Stromal cell of bone marrow (primary cell): ENCODE measurements at regions not wholly inside any gene's neighbourhood (a gene's known extent, or its start where the extent isn't known, plus 50 kb on each side); places are given as distances from the start of the nearest gene placed in this dataset.

Experiments
- DNase-seq: peaks from one replicate; pipeline ENCODE4 v3.0.0-alpha.2; 2012; ENCODE audit warnings: low read depth

- no peak for DNase-seq
Measured at GRCh38 chr15:38647683-38648082, 83.1 kb upstream of the RASGRP1 start.

GRCh38 chr15:38648121-38648843 is 83.7 kb upstream of the RASGRP1 start:
- no peak for DNase-seq

- DNase-seq = no peak
Measured at GRCh38 chr15:38650384-38650783, 85.8 kb upstream of the RASGRP1 start.

- no peak for DNase-seq
Measured at GRCh38 chr15:38650936-38651327, 86.3 kb upstream of the RASGRP1 start.

- DNase-seq = no peak
Measured at GRCh38 chr15:38651328-38652038, 86.9 kb upstream of the RASGRP1 start.

GRCh38 chr15:38652183-38652794 is 87.7 kb upstream of the RASGRP1 start:
- no peak for DNase-seq

- no peak for DNase-seq
Measured at GRCh38 chr15:38652998-38653397, 88.4 kb upstream of the RASGRP1 start.

GRCh38 chr15:38658431-38658830 is 93.8 kb upstream of the RASGRP1 start:
- no peak for DNase-seq

- DNase-seq = no peak
Measured at GRCh38 chr15:38660738-38661137, 96.1 kb upstream of the RASGRP1 start.

- no peak for DNase-seq
Measured at GRCh38 chr15:38662033-38662802, 97.6 kb upstream of the RASGRP1 start.

- no peak for DNase-seq
Measured at GRCh38 chr15:38662805-38663204, 98.2 kb upstream of the RASGRP1 start.

- DNase-seq = no peak
Measured at GRCh38 chr15:38665586-38666305, 101.1 kb upstream of the RASGRP1 start.

GRCh38 chr15:38666865-38667510 is 102.4 kb upstream of the RASGRP1 start:
- no peak for DNase-seq

GRCh38 chr15:38667890-38668850 is 103.6 kb upstream of the RASGRP1 start:
- no peak for DNase-seq

GRCh38 chr15:38668898-38669391 is 104.3 kb upstream of the RASGRP1 start:
- DNase-seq = no peak

GRCh38 chr15:38670128-38671005 is 105.8 kb upstream of the RASGRP1 start:
- no peak for DNase-seq

GRCh38 chr15:38671006-38671387 is 106.4 kb upstream of the RASGRP1 start:
- no peak for DNase-seq

GRCh38 chr15:38671675-38672254 is 107.2 kb upstream of the RASGRP1 start:
- DNase-seq = no peak

GRCh38 chr15:38672273-38672672 is 107.7 kb upstream of the RASGRP1 start:
- DNase-seq = no peak
